Stimulated activated CD8-positive, alpha-beta memory T cell treated with anti-CD3 and anti-CD28 coated beads, Interleukin-7, amount 100 ng/mL, for 24 hours (primary cell): ENCODE measurements at regions not wholly inside any gene's neighbourhood (a gene's known extent, or its start where the extent isn't known, plus 50 kb on each side); places are given as distances from the start of the nearest gene placed in this dataset.

Experiments used
- DNase-seq: peaks from one replicate; pipeline ENCODE4 v3.0.0-alpha.2; 2020; ENCODE audit warnings: low read depth

GRCh38 chr11:39144351-39145130 lies 2314.9 kb downstream of the LRRC4C start:
- DNase-seq, result no peak

GRCh38 chr11:39139581-39139980 lies 2319.9 kb downstream of the LRRC4C start:
- DNase-seq, result no peak

- DNase-seq, result no peak
Observed at GRCh38 chr11:39120890-39121289, 2338.6 kb downstream of the LRRC4C start.

- no peak for DNase-seq
Observed at GRCh38 chr11:39113606-39114005, 2345.8 kb downstream of the LRRC4C start.

GRCh38 chr11:39102236-39102635 lies 2357.2 kb downstream of the LRRC4C start:
- DNase-seq, result no peak

GRCh38 chr11:39078465-39078864 lies 2381.0 kb downstream of the LRRC4C start:
- no peak for DNase-seq

GRCh38 chr11:39037611-39038010 lies 2421.8 kb downstream of the LRRC4C start:
- no peak for DNase-seq

GRCh38 chr11:39036021-39036420 lies 2423.4 kb downstream of the LRRC4C start:
- no peak for DNase-seq

- DNase-seq, result no peak
Observed at GRCh38 chr11:39021539-39021938, 2423.5 kb upstream of the RAG2 start.

GRCh38 chr11:39011797-39012196 lies 2413.8 kb upstream of the RAG2 start:
- no peak for DNase-seq

GRCh38 chr11:38990841-38991240 lies 2392.8 kb upstream of the RAG2 start:
- no peak for DNase-seq

- DNase-seq, result no peak
Observed at GRCh38 chr11:38990139-38990538, 2392.1 kb upstream of the RAG2 start.

- DNase-seq, result no peak
Observed at GRCh38 chr11:38988908-38989307, 2390.9 kb upstream of the RAG2 start.

- no peak for DNase-seq
Observed at GRCh38 chr11:38972220-38972619, 2374.2 kb upstream of the RAG2 start.

- no peak for DNase-seq
Observed at GRCh38 chr11:38971141-38971540, 2373.1 kb upstream of the RAG2 start.

- no peak for DNase-seq
Observed at GRCh38 chr11:38968951-38969350, 2370.9 kb upstream of the RAG2 start.

- no peak for DNase-seq
Observed at GRCh38 chr11:38952698-38953097, 2354.7 kb upstream of the RAG2 start.

GRCh38 chr11:38950867-38951266 lies 2352.8 kb upstream of the RAG2 start:
- no peak for DNase-seq

- DNase-seq, result no peak
Observed at GRCh38 chr11:38948392-38948791, 2350.4 kb upstream of the RAG2 start.

- no peak for DNase-seq
Observed at GRCh38 chr11:38937709-38938108, 2339.7 kb upstream of the RAG2 start.

GRCh38 chr11:38935941-38936340 lies 2337.9 kb upstream of the RAG2 start:
- DNase-seq, result no peak

GRCh38 chr11:38927993-38928392 lies 2330.0 kb upstream of the RAG2 start:
- no peak for DNase-seq

- DNase-seq, result no peak
Observed at GRCh38 chr11:38924644-38925043, 2326.6 kb upstream of the RAG2 start.

GRCh38 chr11:38900211-38900610 lies 2302.2 kb upstream of the RAG2 start:
- no peak for DNase-seq
